H9 (cell line): ENCODE measurements at regions not wholly inside any gene's neighbourhood (a gene's known extent, or its start where the extent isn't known, plus 50 kb on each side); places are given as distances from the start of the nearest gene placed in this dataset.

Experiments
- DNase-seq: peaks from one replicate; pipeline ENCODE4 v3.0.0-alpha.2; 2017
- H2AFZ ChIP-seq: one replicate; pipeline ENCODE4 v1.6.1; 2013; ENCODE audit warnings: mild to moderate bottlenecking, low read length, control low read depth, moderate library complexity
- H2AK5ac ChIP-seq: 2 replicates; pipeline ENCODE4 v1.6.1; 2013; ENCODE audit warnings: low read length, control low read depth, mixed read lengths; ENCODE audit not compliant: insufficient read length
- H2BK120ac ChIP-seq: one replicate; pipeline ENCODE4 v1.6.1; 2013; ENCODE audit warnings: low read depth, mild to moderate bottlenecking, low read length, control low read depth, inconsistent platforms; ENCODE audit not compliant: poor library complexity, severe bottlenecking
- H2BK12ac ChIP-seq: 2 replicates; pipeline ENCODE4 v1.6.1; 2013; ENCODE audit warnings: low read length, control low read depth, mixed read lengths, low read depth; ENCODE audit not compliant: insufficient read length
- H2BK15ac ChIP-seq: 2 replicates; pipeline ENCODE4 v1.6.1; 2013; ENCODE audit warnings: low read depth, low read length, control low read depth
- H2BK20ac ChIP-seq: one replicate; pipeline ENCODE4 v1.6.1; 2013; ENCODE audit warnings: low read depth, mild to moderate bottlenecking, low read length, control low read depth, inconsistent platforms; ENCODE audit not compliant: poor library complexity, severe bottlenecking
- H2BK5ac ChIP-seq: 2 replicates; pipeline ENCODE4 v1.6.1; 2013; ENCODE audit warnings: low read length, control low read depth, mixed read lengths; ENCODE audit not compliant: insufficient read length
- H3K14ac ChIP-seq: 2 replicates; pipeline ENCODE4 v1.6.1; 2013; ENCODE audit warnings: low read length, control low read depth; ENCODE audit not compliant: insufficient read depth
- H3K18ac ChIP-seq: 2 replicates; pipeline ENCODE4 v1.6.1; 2013; ENCODE audit warnings: low read depth, mild to moderate bottlenecking, mixed read lengths, low read length, control low read depth; ENCODE audit not compliant: insufficient read length
- H3K23ac ChIP-seq: 2 replicates; pipeline ENCODE4 v1.6.1; 2013; ENCODE audit warnings: low read length, control low read depth, mixed read lengths, low read depth; ENCODE audit not compliant: insufficient read length
- H3K23me2 ChIP-seq: 2 replicates; pipeline ENCODE4 v1.6.1; 2013; ENCODE audit warnings: low read depth, mild to moderate bottlenecking, mixed read lengths, low read length, control low read depth; ENCODE audit not compliant: insufficient read length, poor library complexity, severe bottlenecking
- H3K27ac ChIP-seq: 2 replicates; pipeline ENCODE4 v1.5.1; 2013; ENCODE audit warnings: low read length, control low read depth, mixed read lengths, low read depth; ENCODE audit not compliant: insufficient read length
- H3K27me3 ChIP-seq: 2 replicates; pipeline ENCODE4 v1.6.1; 2013; ENCODE audit warnings: low read length, control low read depth, inconsistent platforms; ENCODE audit not compliant: insufficient read depth
- H3K4ac ChIP-seq: 2 replicates; pipeline ENCODE4 v1.6.1; 2013; ENCODE audit warnings: low read depth, mild to moderate bottlenecking, control low read depth, inconsistent platforms, low read length, moderate library complexity
- H3K4me1 ChIP-seq: 2 replicates; pipeline ENCODE4 v1.6.1; 2013; ENCODE audit warnings: low read length, control low read depth, inconsistent platforms; ENCODE audit not compliant: insufficient read depth
- H3K4me2 ChIP-seq: 2 replicates; pipeline ENCODE4 v1.6.1; 2013; ENCODE audit warnings: low read length, control low read depth, mixed read lengths; ENCODE audit not compliant: insufficient read length, insufficient read depth
- H3K56ac ChIP-seq: 2 replicates; pipeline ENCODE4 v1.6.1; 2013; ENCODE audit warnings: low read depth, mild to moderate bottlenecking, mixed read lengths, low read length, control low read depth; ENCODE audit not compliant: insufficient read length
- H3K79me1 ChIP-seq: 2 replicates; pipeline ENCODE4 v1.6.1; 2013; ENCODE audit warnings: low read depth, mild to moderate bottlenecking, moderate library complexity, low read length, control low read depth, inconsistent platforms; ENCODE audit not compliant: insufficient read depth, poor library complexity, severe bottlenecking
- H3K79me2 ChIP-seq: 2 replicates; pipeline ENCODE4 v1.6.1; 2013; ENCODE audit warnings: low read length, control low read depth, inconsistent platforms; ENCODE audit not compliant: insufficient read depth
- H3K9ac ChIP-seq: 2 replicates; pipeline ENCODE4 v1.6.1; 2013; ENCODE audit warnings: low read length, control low read depth, mixed read lengths; ENCODE audit not compliant: insufficient read length; ENCODE audit errors: extremely low read depth
- H3K9me3 ChIP-seq: one replicate; pipeline ENCODE4 v1.6.1; 2013; ENCODE audit warnings: low read depth, low read length, inconsistent platforms; ENCODE audit not compliant: control insufficient read depth
- H3T11ph ChIP-seq: one replicate; pipeline ENCODE4 v1.6.1; 2013; ENCODE audit warnings: mild to moderate bottlenecking, low read length, control low read depth, inconsistent platforms
- H4K20me1 ChIP-seq: one replicate; pipeline ENCODE4 v1.6.1; 2013; ENCODE audit not compliant: control insufficient read depth, insufficient read length, insufficient read depth
- H4K5ac ChIP-seq: 2 replicates; pipeline ENCODE4 v1.6.1; 2013; ENCODE audit warnings: low read depth, mild to moderate bottlenecking, mixed read lengths, low read length, control low read depth; ENCODE audit not compliant: insufficient read length
- H4K8ac ChIP-seq: replicated peaks from 2 replicates; pipeline ENCODE4 v1.6.1; 2013; ENCODE audit warnings: low read length, control low read depth, mixed read lengths, low read depth; ENCODE audit not compliant: insufficient read length
- H4K91ac ChIP-seq: 2 replicates; pipeline ENCODE4 v1.6.1; 2013; ENCODE audit warnings: low read depth, mild to moderate bottlenecking, moderate library complexity, mixed read lengths, low read length, control low read depth; ENCODE audit not compliant: insufficient read length
- H3K27ac Mint-ChIP-seq, 3 experiments: 2 replicates in 2 of 3; 3 replicates in 1 of 3; pipeline ENCODE4 v1.8.0; 2020 to 2021; ENCODE audit warnings: mixed read lengths in 3 of 3, mild to moderate bottlenecking in 1 of 3, moderate library complexity in 1 of 3
- H3K27me3 Mint-ChIP-seq: 2 replicates; pipeline ENCODE4 v1.8.0; 2021; ENCODE audit warnings: low read depth, mild to moderate bottlenecking, moderate library complexity, mixed read lengths
- H3K36me3 Mint-ChIP-seq, 3 experiments: 2 replicates in 2 of 3; 3 replicates in 1 of 3; pipeline ENCODE4 v1.8.0; 2020 to 2021; ENCODE audit warnings: low read depth in 3 of 3, mixed read lengths in 3 of 3; ENCODE audit not compliant: insufficient read depth in 1 of 3
- H3K4me1 Mint-ChIP-seq, 2 experiments: 2 replicates each; pipeline ENCODE4 v1.8.0; 2020; ENCODE audit warnings: mixed read lengths in 2 of 2
- H3K4me3 Mint-ChIP-seq, 2 experiments: 2 replicates in 1 of 2; 3 replicates in 1 of 2; pipeline ENCODE4 v1.8.0; 2020 to 2021; ENCODE audit warnings: mild to moderate bottlenecking in 2 of 2, mixed read lengths in 2 of 2, moderate library complexity in 1 of 2
- H3K9me3 Mint-ChIP-seq, 2 experiments: 2 replicates in 1 of 2; 3 replicates in 1 of 2; pipeline ENCODE4 v1.8.0; 2020; ENCODE audit warnings: mild to moderate bottlenecking in 2 of 2, mixed read lengths in 2 of 2, moderate library complexity in 1 of 2
- CTCF ChIP-seq: fragments of 200-600 bp; sonication (generic); conservative IDR thresholded peaks from 3 replicates; pipeline ENCODE4 v1.8.0; 2021; ENCODE audit warnings: antibody characterized with exemption, mild to moderate bottlenecking
- WGBS: extraction: QIAGEN DNeasy Blood & Tissue Kit; methylation state at CpG from one replicate; pipeline ENCODE4 v1.1.7; 2013; ENCODE audit warnings: missing lambda C conversion rate, low lambda C conversion rate, mixed read lengths; ENCODE audit not compliant: insufficient read length; ENCODE audit errors: extremely low coverage; 5-methylcytosine and 5-hydroxymethylcytosine counted together

GRCh38 chr18:48459465-48459864, 50.3 kb upstream of the ZBTB7C start:
- no peak for DNase-seq
- Histone ChIP-seq H4K91ac (no peak overlapping the region), H2BK5ac (no peak overlapping the region), H2AFZ (no peak overlapping the region), H2BK120ac (no peak overlapping the region), H3K23ac (no peak overlapping the region), H4K8ac (no peak overlapping the region), H3K79me1 (no peaks in the 10 kb centered on the region), H2BK15ac (no peak overlapping the region), H3K4me1 (no peaks in the 10 kb centered on the region), H3K27me3 (no peaks in the 10 kb centered on the region), H4K20me1 (no peaks in the 10 kb centered on the region), H3K27ac (no peak overlapping the region), H3K56ac (no peak overlapping the region), H3K23me2 (no peaks in the 10 kb centered on the region), H2BK12ac (no peak overlapping the region), H3K9ac (no peak overlapping the region), H2BK20ac (no peak overlapping the region), H4K5ac (no peak overlapping the region), H3T11ph (no peak overlapping the region), H3K18ac (no peak overlapping the region), H3K14ac (no peak overlapping the region), H3K9me3 (no peaks in the 10 kb centered on the region), H3K4me2 (no peak overlapping the region), H3K79me2 (no peaks in the 10 kb centered on the region), H3K4ac (no peak overlapping the region), H2AK5ac (no peak overlapping the region)
- no peaks in the 10 kb centered on the region for H3K9me3 Mint-ChIP-seq
- no peaks in the 10 kb centered on the region for H3K4me1 Mint-ChIP-seq
- H3K27ac Mint-ChIP-seq, result no peak overlapping the region
- no peaks in the 10 kb centered on the region for H3K36me3 Mint-ChIP-seq
- no CpG with 5 or more reads among the region's 1 CpG for WGBS
- TF ChIP-seq CTCF, result no peak
- no peak overlapping the region for H3K4me3 Mint-ChIP-seq
- peaks cover 11% of the 10 kb centered on the region for H3K27me3 Mint-ChIP-seq
